NCI-H345 treated with DMSO at 0.1 percent for 48 hours (cell line): ENCODE measurements at regions not wholly inside any gene's neighbourhood (a gene's known extent, or its start where the extent isn't known, plus 50 kb on each side); places are given as distances from the start of the nearest gene placed in this dataset.
"Not testable (repeated sequence)": the region's sequence is repeated elsewhere in the genome, so short reads cannot be mapped to it uniquely, and the experiment has no call there.

Experiments used
- DNase-seq: peaks from one replicate; lab custom pipeline; 2025; ENCODE audit not compliant: unreplicated experiment; lab: John Stamatoyannopoulos, UW

- DNase-seq: no peak
These were observed 497.0 kb downstream of the DTWD2 start for GRCh38 chr5:118491351-118491750.

- no peak for DNase-seq
These were observed 501.6 kb downstream of the DTWD2 start for GRCh38 chr5:118486647-118487225.

- DNase-seq: no peak
These were observed 509.1 kb downstream of the DTWD2 start for GRCh38 chr5:118479285-118479684.

GRCh38 chr5:118478852-118479251 is 509.5 kb downstream of the DTWD2 start:
- DNase-seq: no peak

GRCh38 chr5:118468085-118468484 is 520.3 kb downstream of the DTWD2 start:
- no peak for DNase-seq

GRCh38 chr5:118467103-118467502 is 521.2 kb downstream of the DTWD2 start:
- no peak for DNase-seq

- DNase-seq: no peak
These were observed 521.9 kb downstream of the DTWD2 start for GRCh38 chr5:118466418-118466817.

GRCh38 chr5:118462276-118462675 is 526.1 kb downstream of the DTWD2 start:
- not testable (repeated sequence) for DNase-seq

- DNase-seq: no peak
These were observed 526.9 kb downstream of the DTWD2 start for GRCh38 chr5:118461436-118461835.

- no peak for DNase-seq
These were observed 528.9 kb downstream of the DTWD2 start for GRCh38 chr5:118459490-118459889.

- no peak for DNase-seq
These were observed 532.3 kb downstream of the DTWD2 start for GRCh38 chr5:118456085-118456484.

- no peak for DNase-seq
These were observed 536.6 kb downstream of the DTWD2 start for GRCh38 chr5:118451697-118452247.

GRCh38 chr5:118450554-118451332 is 537.6 kb downstream of the DTWD2 start:
- no peak for DNase-seq

GRCh38 chr5:118447350-118447749 is 541.0 kb downstream of the DTWD2 start:
- no peak for DNase-seq

- DNase-seq: no peak
These were observed 546.4 kb downstream of the DTWD2 start for GRCh38 chr5:118441956-118442355.

GRCh38 chr5:118441034-118441433 is 547.3 kb downstream of the DTWD2 start:
- DNase-seq: no peak

GRCh38 chr5:118440496-118440895 is 547.9 kb downstream of the DTWD2 start:
- no peak for DNase-seq

GRCh38 chr5:118439831-118440230 is 548.5 kb downstream of the DTWD2 start:
- DNase-seq: no peak

- DNase-seq: no peak
These were observed 553.2 kb downstream of the DTWD2 start for GRCh38 chr5:118435131-118435530.

GRCh38 chr5:118434522-118434921 is 553.8 kb downstream of the DTWD2 start:
- DNase-seq: no peak

GRCh38 chr5:118430076-118430475 is 558.3 kb downstream of the DTWD2 start:
- DNase-seq: no peak

GRCh38 chr5:118407958-118408357 is 580.4 kb downstream of the DTWD2 start:
- no peak for DNase-seq
